ENCODE measurements at regions not wholly inside any gene's neighbourhood (a gene's known extent, or its start where the extent isn't known, plus 50 kb on each side); places are given as distances from the start of the nearest gene placed in this dataset.

- 84% methylated on average over 6 of the region's 6 CpGs for WGBS
- Histone ChIP-seq H3K4me1 (replicated peaks) (no peaks in the 10 kb centered on the region), H3K27ac (no peak overlapping the region), H3K9me3 (no peaks in the 10 kb centered on the region), H3K27me3 (replicated peaks; ENCODE audit: insufficient read depth) (no peaks in the 10 kb centered on the region), H3K4me3 (no peak overlapping the region), H3K36me3 (no peaks in the 10 kb centered on the region)
- intact Hi-C loops (cut with DNase I): no loop called here
- no peak for DNase-seq (ENCODE audit: low spot score)
- TF ChIP-seq, protein P1, sequence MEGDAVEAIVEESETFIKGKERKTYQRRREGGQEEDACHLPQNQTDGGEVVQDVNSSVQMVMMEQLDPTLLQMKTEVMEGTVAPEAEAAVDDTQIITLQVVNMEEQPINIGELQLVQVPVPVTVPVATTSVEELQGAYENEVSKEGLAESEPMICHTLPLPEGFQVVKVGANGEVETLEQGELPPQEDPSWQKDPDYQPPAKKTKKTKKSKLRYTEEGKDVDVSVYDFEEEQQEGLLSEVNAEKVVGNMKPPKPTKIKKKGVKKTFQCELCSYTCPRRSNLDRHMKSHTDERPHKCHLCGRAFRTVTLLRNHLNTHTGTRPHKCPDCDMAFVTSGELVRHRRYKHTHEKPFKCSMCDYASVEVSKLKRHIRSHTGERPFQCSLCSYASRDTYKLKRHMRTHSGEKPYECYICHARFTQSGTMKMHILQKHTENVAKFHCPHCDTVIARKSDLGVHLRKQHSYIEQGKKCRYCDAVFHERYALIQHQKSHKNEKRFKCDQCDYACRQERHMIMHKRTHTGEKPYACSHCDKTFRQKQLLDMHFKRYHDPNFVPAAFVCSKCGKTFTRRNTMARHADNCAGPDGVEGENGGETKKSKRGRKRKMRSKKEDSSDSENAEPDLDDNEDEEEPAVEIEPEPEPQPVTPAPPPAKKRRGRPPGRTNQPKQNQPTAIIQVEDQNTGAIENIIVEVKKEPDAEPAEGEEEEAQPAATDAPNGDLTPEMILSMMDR (IDR thresholded peaks at IDR 0.05): no peak
- no peak for TF ChIP-seq POLR2A (IDR thresholded peaks at IDR 0.05)
- TF ChIP-seq POLR2AphosphoS5 (IDR thresholded peaks at IDR 0.05): no peak
Measured at GRCh38 chr9:31821583-31821982, 562.9 kb upstream of the ACO1 start.

DNA sequence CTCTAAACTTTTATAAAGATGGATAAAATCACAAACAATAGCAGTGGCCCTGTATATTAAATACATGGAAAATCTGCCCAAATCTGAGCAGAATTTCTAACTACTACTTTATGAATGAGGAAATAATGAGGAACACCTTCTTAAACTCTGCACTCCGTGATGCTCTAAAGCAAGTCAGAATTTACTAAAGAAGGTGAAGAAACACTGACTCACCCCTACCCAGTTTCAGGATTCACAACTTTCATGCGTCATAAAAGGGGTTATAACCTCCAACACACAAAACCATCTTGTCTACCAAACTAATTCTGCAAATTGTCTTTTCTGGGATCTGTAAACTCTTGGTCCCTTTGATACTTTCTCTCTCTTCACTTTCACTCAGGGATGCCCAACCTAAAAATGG lies 561.1 kb upstream of the ACO1 start:
- intact Hi-C loops (cut with DNase I): no loop called here

GRCh38 chr9:31824860-31825259 lies 559.6 kb upstream of the ACO1 start:
- no peak for DNase-seq (ENCODE audit: low spot score)

More for the DNA sequence above, 561.1 kb upstream of the ACO1 start:
- 82% methylated on average over 2 of the region's 2 CpGs for WGBS
- Histone ChIP-seq H3K4me1 (replicated peaks) (no peaks in the 10 kb centered on the region), H3K27ac (no peak overlapping the region), H3K36me3 (no peaks in the 10 kb centered on the region), H3K4me3 (no peak overlapping the region), H3K27me3 (replicated peaks; ENCODE audit: insufficient read depth) (no peaks in the 10 kb centered on the region), H3K9me3 (no peaks in the 10 kb centered on the region)
- TF ChIP-seq, protein P1 (IDR thresholded peaks at IDR 0.05): no peak
- TF ChIP-seq POLR2AphosphoS5 (IDR thresholded peaks at IDR 0.05) (no peak), POLR2A (IDR thresholded peaks at IDR 0.05) (no peak)
- DNase-seq (ENCODE audit: low spot score): no peak

GRCh38 chr9:31837211-31837610 lies 547.2 kb upstream of the ACO1 start:
- intact Hi-C loops (cut with DNase I): no loop called here
- no peaks in the 10 kb centered on the region for H3K36me3 ChIP-seq
- no peak for DNase-seq (ENCODE audit: low spot score)
- 64% methylated on average over 3 of the region's 3 CpGs for WGBS
- H3K9me3 ChIP-seq: no peaks in the 10 kb centered on the region
- H3K4me3 ChIP-seq: no peak overlapping the region
- H3K27ac ChIP-seq: no peak overlapping the region
- no peaks in the 10 kb centered on the region for H3K27me3 ChIP-seq (replicated peaks; ENCODE audit: insufficient read depth)
- H3K4me1 ChIP-seq (replicated peaks): no peaks in the 10 kb centered on the region
- no peak for TF ChIP-seq POLR2A (IDR thresholded peaks at IDR 0.05)
- TF ChIP-seq, protein P1 (IDR thresholded peaks at IDR 0.05): no peak
- no peak for TF ChIP-seq POLR2AphosphoS5 (IDR thresholded peaks at IDR 0.05)

More at GRCh38 chr9:31824860-31825259, 559.6 kb upstream of the ACO1 start:
- Histone ChIP-seq H3K4me3 (no peak overlapping the region), H3K27me3 (replicated peaks; ENCODE audit: insufficient read depth) (no peaks in the 10 kb centered on the region), H3K4me1 (replicated peaks) (no peaks in the 10 kb centered on the region), H3K36me3 (no peaks in the 10 kb centered on the region), H3K9me3 (no peaks in the 10 kb centered on the region), H3K27ac (no peak overlapping the region)
- TF ChIP-seq POLR2AphosphoS5 (IDR thresholded peaks at IDR 0.05) (no peak), POLR2A (IDR thresholded peaks at IDR 0.05) (no peak)
- TF ChIP-seq, protein P1 (IDR thresholded peaks at IDR 0.05): no peak
- 23% methylated on average over 2 of the region's 2 CpGs for WGBS
- intact Hi-C loops (cut with DNase I): no loop called here

DNA sequence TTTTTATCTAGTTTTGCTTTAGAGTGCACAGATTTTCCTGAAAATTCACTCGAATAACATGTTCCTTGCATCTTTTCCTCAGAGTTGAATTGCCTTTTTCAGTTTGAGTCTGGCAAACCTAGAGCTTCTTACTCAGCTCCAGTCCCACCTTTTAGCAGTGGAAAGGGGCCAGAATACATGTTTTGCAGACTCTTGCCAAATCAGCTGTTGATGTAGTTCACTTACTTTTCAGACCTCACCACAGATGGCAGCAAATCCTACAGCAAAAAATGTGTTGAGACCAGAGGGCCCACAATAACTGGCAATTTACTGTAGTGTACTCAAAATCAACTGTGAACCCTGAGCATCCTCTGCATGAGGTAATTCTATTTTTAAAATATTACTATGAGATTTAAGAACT lies 545.2 kb upstream of the ACO1 start:
- Histone ChIP-seq H3K36me3 (no peaks in the 10 kb centered on the region), H3K4me3 (no peak overlapping the region), H3K9me3 (no peaks in the 10 kb centered on the region), H3K27ac (no peak overlapping the region), H3K27me3 (replicated peaks; ENCODE audit: insufficient read depth) (no peaks in the 10 kb centered on the region), H3K4me1 (replicated peaks) (no peaks in the 10 kb centered on the region)
- 59% methylated on average over 1 of the region's 1 CpG for WGBS
- no peak for DNase-seq (ENCODE audit: low spot score)
- intact Hi-C loops (cut with DNase I): no loop called here
- no peak for TF ChIP-seq POLR2AphosphoS5 (IDR thresholded peaks at IDR 0.05)
- TF ChIP-seq, protein P1 (IDR thresholded peaks at IDR 0.05): no peak
- no peak for TF ChIP-seq POLR2A (IDR thresholded peaks at IDR 0.05)

Data from prostate gland (tissue), 2 donors.